Epithelial cell of esophagus (primary cell): ENCODE measurements at regions not wholly inside any gene's neighbourhood (a gene's known extent, or its start where the extent isn't known, plus 50 kb on each side); places are given as distances from the start of the nearest gene placed in this dataset.

Experiments used
- DNase-seq: peaks from one replicate; pipeline ENCODE4 v3.0.0; 2010; ENCODE audit warnings: low read depth
- H3K4me3 ChIP-seq: 2 replicates; pipeline ENCODE4 v1.5.1; 2011; ENCODE audit warnings: mild to moderate bottlenecking, low read length, control low read depth
- TF ChIP-seq, protein P1 (sequence below): IDR thresholded peaks from 2 replicates; pipeline ENCODE4 v1.5.1; 2011; ENCODE audit warnings: low read depth, mild to moderate bottlenecking, low read length, control low read depth, inconsistent platforms; ENCODE audit not compliant: insufficient read depth; ENCODE audit errors: missing control alignments

DNA sequence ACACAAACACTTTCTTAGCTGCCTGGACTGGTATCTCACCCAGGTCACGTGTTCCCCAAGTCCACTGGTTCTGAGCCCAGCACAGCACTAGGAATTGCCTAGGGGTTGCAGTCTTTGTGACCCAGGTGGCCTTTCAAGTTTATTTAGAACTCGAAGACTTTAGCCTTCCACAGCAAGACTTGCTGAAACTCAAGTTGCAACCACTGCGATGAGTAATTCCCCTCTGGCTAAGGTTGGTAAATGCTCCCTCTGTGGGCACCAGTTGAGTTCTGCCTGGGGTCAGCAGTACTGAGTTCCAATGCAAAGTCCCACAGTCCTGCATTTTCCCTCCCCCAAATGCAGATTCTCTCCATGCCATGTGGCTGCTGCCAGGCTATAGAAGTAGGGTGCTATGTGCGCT is 77.6 kb upstream of the MOCS1 start:
- TF ChIP-seq, protein P1, sequence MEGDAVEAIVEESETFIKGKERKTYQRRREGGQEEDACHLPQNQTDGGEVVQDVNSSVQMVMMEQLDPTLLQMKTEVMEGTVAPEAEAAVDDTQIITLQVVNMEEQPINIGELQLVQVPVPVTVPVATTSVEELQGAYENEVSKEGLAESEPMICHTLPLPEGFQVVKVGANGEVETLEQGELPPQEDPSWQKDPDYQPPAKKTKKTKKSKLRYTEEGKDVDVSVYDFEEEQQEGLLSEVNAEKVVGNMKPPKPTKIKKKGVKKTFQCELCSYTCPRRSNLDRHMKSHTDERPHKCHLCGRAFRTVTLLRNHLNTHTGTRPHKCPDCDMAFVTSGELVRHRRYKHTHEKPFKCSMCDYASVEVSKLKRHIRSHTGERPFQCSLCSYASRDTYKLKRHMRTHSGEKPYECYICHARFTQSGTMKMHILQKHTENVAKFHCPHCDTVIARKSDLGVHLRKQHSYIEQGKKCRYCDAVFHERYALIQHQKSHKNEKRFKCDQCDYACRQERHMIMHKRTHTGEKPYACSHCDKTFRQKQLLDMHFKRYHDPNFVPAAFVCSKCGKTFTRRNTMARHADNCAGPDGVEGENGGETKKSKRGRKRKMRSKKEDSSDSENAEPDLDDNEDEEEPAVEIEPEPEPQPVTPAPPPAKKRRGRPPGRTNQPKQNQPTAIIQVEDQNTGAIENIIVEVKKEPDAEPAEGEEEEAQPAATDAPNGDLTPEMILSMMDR, result no peak

DNA sequence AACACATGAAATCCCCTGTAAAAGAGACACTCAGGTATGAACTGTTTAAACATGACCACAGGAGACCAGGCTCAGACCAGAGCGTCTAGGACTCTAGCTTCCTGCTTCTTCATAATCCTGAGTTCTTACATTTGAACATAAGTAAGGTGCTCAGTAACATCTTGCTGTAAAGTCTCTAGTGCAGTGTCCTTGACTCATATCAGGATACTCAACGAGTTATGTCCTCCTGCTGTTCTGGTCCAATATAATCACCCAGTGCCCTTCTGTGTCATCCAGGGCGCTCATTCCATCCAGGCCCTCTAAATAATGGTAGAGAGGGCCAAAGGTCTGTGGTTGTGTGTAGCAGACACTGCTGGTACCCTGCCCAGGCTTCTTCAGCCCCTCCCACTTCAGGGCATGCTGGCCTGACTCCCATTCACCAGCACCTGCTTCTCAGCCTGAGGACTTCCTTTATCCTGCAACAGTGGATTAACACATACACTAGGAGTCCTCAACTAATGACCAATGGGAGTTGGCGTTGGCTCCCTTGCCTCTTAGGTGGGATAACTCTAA is 66.8 kb upstream of the MOCS1 start:
- H3K4me3 ChIP-seq, result no peak overlapping the region
- TF ChIP-seq, protein P1, result no peak

More for the DNA sequence above, 77.6 kb upstream of the MOCS1 start:
- DNase-seq, result peak; percentile 33
- H3K4me3 ChIP-seq, result no peak overlapping the region

DNA sequence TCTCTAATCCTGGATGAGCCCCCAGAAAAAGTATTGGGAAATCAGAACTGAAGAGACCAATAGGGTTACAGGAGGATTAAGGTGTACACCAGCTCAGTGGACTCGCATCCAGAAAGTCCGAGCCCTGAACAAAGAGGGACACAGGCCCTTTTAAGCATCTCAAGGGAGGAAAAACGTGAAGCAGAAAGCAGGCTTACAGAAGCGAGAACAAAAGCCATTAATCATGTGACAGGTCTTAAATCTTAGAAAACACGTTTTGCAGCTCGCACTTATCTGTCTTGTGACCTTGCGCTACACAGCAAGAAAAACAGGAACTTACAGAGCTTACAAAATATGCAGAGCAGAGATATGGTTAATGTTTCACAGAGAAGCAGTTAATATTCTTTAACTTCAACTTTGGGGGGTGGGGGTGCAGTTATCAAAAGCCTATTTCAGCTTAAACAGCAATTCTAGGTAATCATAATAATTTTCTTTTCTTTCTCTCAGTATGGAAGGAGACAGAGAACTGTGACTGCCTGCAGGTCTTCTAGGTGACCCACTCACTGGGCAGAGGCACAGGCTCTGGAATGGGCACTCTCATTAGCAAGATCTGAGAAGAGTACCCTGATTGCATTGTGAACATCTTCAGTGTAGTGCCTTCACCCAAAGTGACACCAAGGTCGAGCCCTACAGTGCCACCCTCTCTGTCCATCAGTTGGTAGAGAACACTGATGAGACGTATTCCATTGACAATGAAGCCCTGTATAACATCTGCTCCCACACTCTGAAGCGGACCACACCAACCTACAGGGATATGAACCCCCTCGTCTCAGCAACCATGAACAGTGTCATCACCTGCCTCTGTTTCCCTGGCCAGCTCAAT is 65.0 kb upstream of the MOCS1 start:
- no peak overlapping the region for H3K4me3 ChIP-seq
- no peak for DNase-seq
- TF ChIP-seq, protein P1, result no peak

More for the DNA sequence above, 66.8 kb upstream of the MOCS1 start:
- DNase-seq, result no peak

DNA sequence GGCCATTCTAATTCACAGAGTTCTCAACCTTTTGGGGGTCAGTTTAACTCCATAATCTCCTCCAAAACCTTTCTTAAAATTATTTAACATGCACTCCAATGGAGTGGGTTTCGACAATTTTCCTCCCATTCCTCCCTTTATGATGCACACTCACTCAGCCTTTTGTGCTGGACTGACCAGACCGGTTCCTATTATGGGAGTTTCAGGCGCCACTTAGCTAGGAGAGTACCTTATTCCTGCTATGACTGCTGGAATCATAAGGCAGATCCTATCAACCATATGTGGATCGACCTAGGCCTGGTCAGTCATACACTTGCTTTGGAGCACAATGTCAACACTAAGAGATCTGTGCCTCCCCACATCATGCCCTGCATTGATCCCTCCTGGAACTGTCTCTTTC is 63.9 kb upstream of the MOCS1 start:
- H3K4me3 ChIP-seq, result no peak overlapping the region
- TF ChIP-seq, protein P1, result no peak
- peak; percentile 2 for DNase-seq

DNA sequence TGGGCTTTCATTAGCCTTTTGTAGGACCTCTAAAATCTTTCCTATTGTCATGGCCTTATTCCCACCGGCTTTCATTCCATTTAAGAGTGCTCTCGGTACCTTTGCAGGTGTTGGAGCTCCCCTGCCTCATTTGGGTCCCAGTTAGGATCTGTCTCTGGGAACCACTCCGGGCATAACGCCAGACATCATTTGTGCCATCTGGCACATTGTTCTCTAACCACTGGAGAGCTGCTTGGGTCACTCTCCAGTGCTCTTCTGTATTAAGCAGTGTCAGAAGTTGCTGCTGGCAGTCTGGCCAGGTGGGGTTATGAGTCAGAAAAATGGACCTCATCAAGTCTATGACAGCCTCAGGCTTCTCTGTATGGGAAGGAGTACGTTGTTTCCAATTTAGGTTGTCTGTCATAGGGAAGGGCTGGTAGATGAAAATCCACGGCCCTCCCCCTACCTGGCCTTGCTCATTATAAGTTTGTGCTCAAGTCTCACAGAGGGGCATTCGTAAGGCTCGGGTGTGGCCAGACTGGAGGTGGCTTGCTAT is 62.9 kb upstream of the MOCS1 start:
- no peak for DNase-seq
- H3K4me3 ChIP-seq, result no peak overlapping the region
- TF ChIP-seq, protein P1, result no peak

DNA sequence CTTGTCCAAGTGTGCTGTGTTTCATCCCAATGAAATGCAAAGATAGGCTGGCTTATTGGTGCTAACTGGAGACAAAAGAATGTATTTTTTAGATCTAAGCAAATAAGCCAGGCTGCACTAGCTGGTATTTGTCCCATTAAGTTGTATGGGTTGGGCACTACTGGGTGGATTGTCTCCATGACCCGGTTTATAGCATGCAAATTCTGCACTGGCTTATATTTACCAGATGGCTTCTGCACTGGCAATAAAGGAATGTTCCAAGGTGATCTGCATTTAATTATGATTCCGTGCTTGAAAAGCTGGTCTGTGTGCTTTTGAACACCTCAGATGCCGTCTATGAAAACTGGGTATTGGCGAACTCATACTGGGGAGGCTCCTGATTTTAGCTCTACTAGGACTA is 61.4 kb upstream of the MOCS1 start:
- H3K4me3 ChIP-seq, result no peak overlapping the region
- TF ChIP-seq, protein P1, result no peak
- no peak for DNase-seq
